ENCODE measurements at regions not wholly inside any gene's neighbourhood (a gene's known extent, or its start where the extent isn't known, plus 50 kb on each side); places are given as distances from the start of the nearest gene placed in this dataset.

DNA sequence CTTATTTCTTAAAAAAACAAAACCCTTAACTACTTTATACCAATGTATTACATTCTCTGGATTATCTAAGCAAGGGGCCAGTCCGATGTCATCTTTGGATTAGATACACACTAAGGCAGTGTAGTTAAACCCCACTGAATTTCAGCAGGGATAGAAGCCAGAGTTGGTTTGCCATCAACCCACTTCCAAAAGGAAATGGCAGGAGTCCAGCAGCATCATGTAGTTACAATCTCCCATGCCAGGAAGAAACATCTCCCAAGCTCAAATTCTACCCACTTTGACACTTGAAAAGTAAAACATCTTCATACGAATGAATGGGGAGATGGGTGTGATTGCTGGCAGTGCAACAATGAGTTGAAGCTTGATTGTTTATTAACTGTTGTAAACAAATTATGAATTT, 203.5 kb upstream of the PLXNC1 start:
- no peak overlapping the region for H3K27ac ChIP-seq
- TF ChIP-seq, protein P1, sequence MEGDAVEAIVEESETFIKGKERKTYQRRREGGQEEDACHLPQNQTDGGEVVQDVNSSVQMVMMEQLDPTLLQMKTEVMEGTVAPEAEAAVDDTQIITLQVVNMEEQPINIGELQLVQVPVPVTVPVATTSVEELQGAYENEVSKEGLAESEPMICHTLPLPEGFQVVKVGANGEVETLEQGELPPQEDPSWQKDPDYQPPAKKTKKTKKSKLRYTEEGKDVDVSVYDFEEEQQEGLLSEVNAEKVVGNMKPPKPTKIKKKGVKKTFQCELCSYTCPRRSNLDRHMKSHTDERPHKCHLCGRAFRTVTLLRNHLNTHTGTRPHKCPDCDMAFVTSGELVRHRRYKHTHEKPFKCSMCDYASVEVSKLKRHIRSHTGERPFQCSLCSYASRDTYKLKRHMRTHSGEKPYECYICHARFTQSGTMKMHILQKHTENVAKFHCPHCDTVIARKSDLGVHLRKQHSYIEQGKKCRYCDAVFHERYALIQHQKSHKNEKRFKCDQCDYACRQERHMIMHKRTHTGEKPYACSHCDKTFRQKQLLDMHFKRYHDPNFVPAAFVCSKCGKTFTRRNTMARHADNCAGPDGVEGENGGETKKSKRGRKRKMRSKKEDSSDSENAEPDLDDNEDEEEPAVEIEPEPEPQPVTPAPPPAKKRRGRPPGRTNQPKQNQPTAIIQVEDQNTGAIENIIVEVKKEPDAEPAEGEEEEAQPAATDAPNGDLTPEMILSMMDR (IDR thresholded peaks at IDR 0.05) = no peak

DNA sequence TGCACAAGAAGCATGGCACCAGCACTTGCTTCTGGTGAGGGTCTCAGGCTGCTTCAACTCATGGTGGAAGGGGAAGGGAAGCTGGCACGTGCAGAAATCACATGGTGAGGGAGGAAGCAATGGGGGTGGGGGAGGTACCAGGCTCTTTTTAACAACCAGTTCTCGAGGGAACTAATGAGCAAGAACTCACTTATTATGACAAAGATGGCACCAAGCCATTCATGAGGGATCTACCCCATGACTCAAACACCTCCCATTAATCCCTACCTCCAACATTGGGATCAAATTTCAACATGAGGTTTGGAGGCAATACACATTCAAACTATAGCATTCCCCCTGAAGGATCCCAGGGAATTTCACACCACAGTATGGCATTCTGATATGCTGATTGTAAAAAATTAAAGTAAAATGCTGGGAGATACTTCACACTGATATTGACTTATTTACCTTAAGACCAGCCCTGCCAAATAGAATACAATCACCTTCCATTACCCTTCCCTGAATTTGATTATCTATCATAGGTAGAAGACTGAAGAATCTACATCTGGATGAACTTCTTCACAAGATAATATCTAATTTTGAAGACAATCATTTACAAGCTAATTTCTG, 201.7 kb upstream of the PLXNC1 start:
- Histone ChIP-seq H3K36me3 (no peaks in the 10 kb centered on the region), H3K27me3 (no peaks in the 10 kb centered on the region), H3K4me1 (no peaks in the 10 kb centered on the region), H3K27ac (no peak overlapping the region), H3K9me3 (peaks cover 0 to 14% of the 10 kb centered on the region in 2 donors), H3K4me3 (no peak overlapping the region)
- TF ChIP-seq, protein P1 (IDR thresholded peaks at IDR 0.05) = no peak
- DNase-seq (ENCODE audit: low spot score) = no peak

More for the DNA sequence above, 203.5 kb upstream of the PLXNC1 start:
- Histone ChIP-seq H3K4me3 (no peak overlapping the region), H3K36me3 (no peaks in the 10 kb centered on the region), H3K27me3 (no peaks in the 10 kb centered on the region), H3K9me3 (peaks cover 0 to 12% of the 10 kb centered on the region in 2 donors), H3K4me1 (no peaks in the 10 kb centered on the region)
- no peak for DNase-seq (ENCODE audit: low spot score)

DNA sequence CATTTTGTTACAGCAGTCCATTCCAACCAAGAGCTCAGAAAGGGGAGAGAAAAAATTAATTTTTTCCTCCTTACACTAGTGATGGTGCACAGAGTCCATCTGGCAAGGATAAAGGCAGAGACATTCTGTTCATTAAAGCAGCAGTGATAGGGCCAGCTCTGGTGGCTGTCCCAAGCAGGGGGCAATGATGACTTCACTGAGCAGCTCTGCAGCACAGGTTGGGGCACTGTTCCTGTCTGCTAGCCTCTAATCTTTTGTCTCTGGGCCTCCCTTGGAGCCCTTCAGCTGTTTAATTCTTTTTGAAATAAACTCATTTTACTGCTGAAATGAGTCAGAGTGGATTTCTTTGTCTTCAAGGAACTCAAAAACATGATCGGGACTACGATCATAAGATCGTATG, 200.9 kb upstream of the PLXNC1 start:
- no peak for DNase-seq (ENCODE audit: low spot score)
- Histone ChIP-seq H3K27me3 (no peaks in the 10 kb centered on the region), H3K4me1 (no peaks in the 10 kb centered on the region), H3K27ac (no peak overlapping the region), H3K4me3 (no peak overlapping the region), H3K36me3 (no peaks in the 10 kb centered on the region), H3K9me3 (peaks cover 0 to 14% of the 10 kb centered on the region in 2 donors)
- TF ChIP-seq, protein P1 (IDR thresholded peaks at IDR 0.05) = no peak

DNA sequence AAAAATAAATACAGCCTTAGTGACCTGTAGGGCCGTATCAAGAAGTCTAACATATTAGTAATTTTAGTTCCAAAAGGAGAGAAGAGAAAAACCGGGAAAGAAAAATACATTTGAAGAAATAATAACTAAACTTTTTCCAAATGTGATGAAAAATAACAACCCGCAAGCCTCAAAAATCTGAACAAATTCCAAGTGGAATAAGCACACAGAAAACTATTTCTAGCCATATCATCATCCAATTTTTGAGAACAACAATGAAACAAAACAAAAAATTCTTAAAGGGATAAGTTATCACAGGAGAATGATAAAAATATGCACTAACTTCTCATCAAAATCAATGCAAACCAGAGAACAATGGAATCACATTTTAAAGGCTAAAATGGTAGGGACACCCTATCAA, 198.1 kb upstream of the PLXNC1 start:
- Histone ChIP-seq H3K9me3 (peaks cover 0 to 14% of the 10 kb centered on the region in 2 donors), H3K36me3 (no peaks in the 10 kb centered on the region), H3K4me3 (no peak overlapping the region), H3K27ac (no peak overlapping the region), H3K4me1 (no peaks in the 10 kb centered on the region), H3K27me3 (no peaks in the 10 kb centered on the region)
- DNase-seq (ENCODE audit: low spot score) = no peak
- TF ChIP-seq, protein P1 (IDR thresholded peaks at IDR 0.05) = no peak

DNA sequence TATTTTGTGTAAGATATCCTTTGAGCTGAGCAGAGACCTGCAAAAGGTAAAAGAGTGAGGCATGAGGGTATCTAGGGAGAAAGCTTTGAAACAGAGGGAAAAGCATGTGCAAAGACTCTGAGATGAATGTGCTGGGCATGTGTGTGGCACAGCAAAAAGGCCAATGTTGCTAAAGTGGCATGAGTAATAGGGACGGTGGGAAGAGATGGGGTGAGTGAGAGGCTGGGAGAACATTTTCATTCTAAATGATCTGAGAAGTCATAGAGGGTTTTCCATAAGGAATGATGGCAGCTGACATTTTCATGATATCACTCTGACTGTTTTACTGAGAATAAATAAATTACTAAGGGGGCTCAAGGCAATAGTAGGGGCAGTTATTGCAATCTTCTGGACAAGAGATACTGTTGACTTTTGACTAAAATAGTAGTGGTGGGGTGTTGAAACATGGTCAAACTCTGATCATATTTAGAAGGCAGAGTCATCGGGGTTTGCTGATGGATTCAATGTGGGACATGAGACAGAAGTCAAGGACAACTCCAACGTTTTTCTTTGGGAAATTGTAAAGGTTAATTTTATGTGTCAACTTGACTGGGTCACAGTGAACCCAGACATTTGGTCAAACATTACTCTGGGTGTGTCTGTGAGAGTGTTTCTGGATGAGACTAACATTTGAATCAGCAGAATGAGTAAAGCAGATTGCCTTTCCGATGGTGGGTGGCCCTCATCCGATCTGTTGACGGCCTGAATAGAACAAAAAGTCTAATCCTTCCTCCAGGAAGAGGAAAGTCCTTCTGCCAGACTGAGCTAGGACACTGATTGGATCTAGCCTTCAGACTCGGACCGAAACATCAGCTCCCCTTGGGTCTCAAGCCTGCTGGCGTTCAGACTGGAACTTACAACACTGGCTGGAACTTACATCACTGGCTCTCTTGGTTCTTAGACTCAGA, 193.9 kb upstream of the PLXNC1 start:
- Histone ChIP-seq H3K27ac (peak overlapping the region; percentile 32 to 60), H3K4me1 (no peaks in the 10 kb centered on the region), H3K36me3 (no peaks in the 10 kb centered on the region), H3K9me3 (peaks cover 0 to 6% of the 10 kb centered on the region in 2 donors), H3K27me3 (no peaks in the 10 kb centered on the region), H3K4me3 (no peak overlapping the region)
- DNase-seq (ENCODE audit: low spot score) = peak; percentile 91
- TF ChIP-seq, protein P1 (IDR thresholded peaks at IDR 0.05) = no peak
